NCI-H524 (cell line): ENCODE measurements at regions not wholly inside any gene's neighbourhood (a gene's known extent, or its start where the extent isn't known, plus 50 kb on each side); places are given as distances from the start of the nearest gene placed in this dataset.
A peak's percentile ranks its signal among the peaks of the same experiment; 100 is the strongest.
"Not testable (repeated sequence)": the region's sequence is repeated elsewhere in the genome, so short reads cannot be mapped to it uniquely, and the experiment has no call there.

ENCODE experiments used
- DNase-seq, 2 experiments: peaks; one replicate each; lab custom pipeline; 2025; lab: John Stamatoyannopoulos, UW

GRCh38 chr3:95464346-95464745 lies 1350.0 kb upstream of the EPHA6 start:
- DNase-seq = no peak

GRCh38 chr3:95468331-95468730 lies 1346.1 kb upstream of the EPHA6 start:
- no peak for DNase-seq

- DNase-seq = no peak
Measured at GRCh38 chr3:95474338-95474737, 1340.1 kb upstream of the EPHA6 start.

GRCh38 chr3:95476534-95476933 lies 1337.9 kb upstream of the EPHA6 start:
- DNase-seq = no peak

- DNase-seq = no peak
Measured at GRCh38 chr3:95506174-95506573, 1308.2 kb upstream of the EPHA6 start.

- DNase-seq = no peak
Measured at GRCh38 chr3:95508124-95508523, 1306.3 kb upstream of the EPHA6 start.

- no peak for DNase-seq
Measured at GRCh38 chr3:95511828-95512227, 1302.6 kb upstream of the EPHA6 start.

GRCh38 chr3:95514260-95514659 lies 1300.1 kb upstream of the EPHA6 start:
- no peak for DNase-seq

- DNase-seq = peak in 1 of 2 experiments; percentile 15
Measured at GRCh38 chr3:95521396-95521795, 1293.0 kb upstream of the EPHA6 start.

- no peak for DNase-seq
Measured at GRCh38 chr3:95522449-95522848, 1291.9 kb upstream of the EPHA6 start.

GRCh38 chr3:95539950-95540483 lies 1274.4 kb upstream of the EPHA6 start:
- DNase-seq = no peak

- no peak for DNase-seq
Measured at GRCh38 chr3:95565502-95565901, 1248.9 kb upstream of the EPHA6 start.

GRCh38 chr3:95567346-95567745 lies 1247.0 kb upstream of the EPHA6 start:
- DNase-seq = no peak

GRCh38 chr3:95586754-95587153 lies 1227.6 kb upstream of the EPHA6 start:
- DNase-seq = no peak

GRCh38 chr3:95587641-95588040 lies 1226.8 kb upstream of the EPHA6 start:
- DNase-seq = not testable (repeated sequence)

GRCh38 chr3:95588473-95588872 lies 1225.9 kb upstream of the EPHA6 start:
- DNase-seq = no peak

GRCh38 chr3:95595416-95596075 lies 1218.8 kb upstream of the EPHA6 start:
- DNase-seq = no peak

GRCh38 chr3:95607926-95608325 lies 1206.5 kb upstream of the EPHA6 start:
- no peak for DNase-seq

- no peak for DNase-seq
Measured at GRCh38 chr3:95609411-95609810, 1205.0 kb upstream of the EPHA6 start.

- no peak for DNase-seq
Measured at GRCh38 chr3:95612611-95613010, 1201.8 kb upstream of the EPHA6 start.

- DNase-seq = no peak
Measured at GRCh38 chr3:95613993-95614392, 1200.4 kb upstream of the EPHA6 start.

- peak in 1 of 2 experiments; percentile 8 for DNase-seq
Measured at GRCh38 chr3:95615592-95616310, 1198.6 kb upstream of the EPHA6 start.

- DNase-seq = no peak
Measured at GRCh38 chr3:95626107-95626506, 1188.3 kb upstream of the EPHA6 start.
